ENCODE measurements at regions not wholly inside any gene's neighbourhood (a gene's known extent, or its start where the extent isn't known, plus 50 kb on each side); places are given as distances from the start of the nearest gene placed in this dataset.

- TF ChIP-seq EZH2 (IDR thresholded peaks at IDR 0.05; ENCODE audit: borderline replicate concordance, insufficient read depth, low read length, poor library complexity, severe bottlenecking) (no peak), MXI1 (conservative IDR thresholded peaks at IDR 0.05; ENCODE audit: poor library complexity, severe bottlenecking) (no peak), CTCF (IDR thresholded peaks at IDR 0.05; ENCODE audit: poor library complexity, severe bottlenecking) (no peak), SMC3 (conservative IDR thresholded peaks at IDR 0.05; ENCODE audit: poor library complexity) (no peak), REST (IDR thresholded peaks at IDR 0.05; ENCODE audit: borderline replicate concordance) (no peak), TAF1 (IDR thresholded peaks at IDR 0.05; ENCODE audit: low read depth) (no peak), EP300 (conservative IDR thresholded peaks at IDR 0.05; ENCODE audit: poor library complexity, severe bottlenecking) (no peak), POLR2AphosphoS5 (IDR thresholded peaks at IDR 0.05) (no peak), RAD21 (conservative IDR thresholded peaks at IDR 0.05) (no peak)
- H3K27ac ChIP-seq (ENCODE audit: low read length), result no peak overlapping the region
Observed at GRCh38 chr22:22834783-22835182, 52.8 kb upstream of the IGLL5 start.

GRCh38 chr22:22835242-22835641 is 52.4 kb upstream of the IGLL5 start:
- Histone ChIP-seq H3K27me3 (ENCODE audit: insufficient read depth, low read depth, low read length) (no peaks in the 10 kb centered on the region), H3K9ac (ENCODE audit: low read length) (no peak overlapping the region), H3K79me2 (replicated peaks; ENCODE audit: insufficient read depth, low read length) (no peaks in the 10 kb centered on the region), H3K9me2 (ENCODE audit: insufficient read depth, low read length) (no peaks in the 10 kb centered on the region), H3K27ac (ENCODE audit: low read length) (no peak overlapping the region), H4K20me1 (ENCODE audit: insufficient read depth) (no peaks in the 10 kb centered on the region), H3K36me3 (ENCODE audit: insufficient read depth, low read length) (no peaks in the 10 kb centered on the region), H3K9me3 (ENCODE audit: low read length) (no peaks in the 10 kb centered on the region), H2AFZ (ENCODE audit: low read depth, low read length) (no peak overlapping the region), H3F3A (ENCODE audit: insufficient read depth, low read length, poor library complexity, severe bottlenecking) (no peaks in the 10 kb centered on the region), H3K4me2 (ENCODE audit: low read length) (no peak overlapping the region), H3K4me3 (ENCODE audit: low read length) (no peak overlapping the region)
- TF ChIP-seq MXI1 (conservative IDR thresholded peaks at IDR 0.05; ENCODE audit: poor library complexity, severe bottlenecking) (no peak), EP300 (conservative IDR thresholded peaks at IDR 0.05; ENCODE audit: poor library complexity, severe bottlenecking) (no peak), REST (IDR thresholded peaks at IDR 0.05; ENCODE audit: borderline replicate concordance) (no peak), CTCF (IDR thresholded peaks at IDR 0.05; ENCODE audit: poor library complexity, severe bottlenecking) (no peak), TAF1 (IDR thresholded peaks at IDR 0.05; ENCODE audit: low read depth) (no peak), EZH2 (IDR thresholded peaks at IDR 0.05; ENCODE audit: borderline replicate concordance, insufficient read depth, low read length, poor library complexity, severe bottlenecking) (no peak), RAD21 (conservative IDR thresholded peaks at IDR 0.05) (no peak), SMC3 (conservative IDR thresholded peaks at IDR 0.05; ENCODE audit: poor library complexity) (no peak), POLR2AphosphoS5 (IDR thresholded peaks at IDR 0.05) (no peak)

More at GRCh38 chr22:22834783-22835182, 52.8 kb upstream of the IGLL5 start:
- no peaks in the 10 kb centered on the region for H3F3A ChIP-seq (ENCODE audit: insufficient read depth, low read length, poor library complexity, severe bottlenecking)
- no peak overlapping the region for H3K9ac ChIP-seq (ENCODE audit: low read length)
- no peaks in the 10 kb centered on the region for H3K27me3 ChIP-seq (ENCODE audit: insufficient read depth, low read depth, low read length)
- H3K36me3 ChIP-seq (ENCODE audit: insufficient read depth, low read length), result no peaks in the 10 kb centered on the region
- H3K79me2 ChIP-seq (replicated peaks; ENCODE audit: insufficient read depth, low read length), result no peaks in the 10 kb centered on the region
- no peak overlapping the region for H3K4me2 ChIP-seq (ENCODE audit: low read length)
- H3K4me3 ChIP-seq (ENCODE audit: low read length), result no peak overlapping the region
- H2AFZ ChIP-seq (ENCODE audit: low read depth, low read length), result no peak overlapping the region
- no peaks in the 10 kb centered on the region for H3K9me3 ChIP-seq (ENCODE audit: low read length)
- no peaks in the 10 kb centered on the region for H4K20me1 ChIP-seq (ENCODE audit: insufficient read depth)
- H3K9me2 ChIP-seq (ENCODE audit: insufficient read depth, low read length), result no peaks in the 10 kb centered on the region

Measured in neural cell (in vitro differentiated cells).